Activated naive CD8-positive, alpha-beta T cell treated with anti-CD3 and anti-CD28 coated beads, Interleukin-2, amount 50 U/mL, for 24 hours (primary cell): ENCODE measurements at regions not wholly inside any gene's neighbourhood (a gene's known extent, or its start where the extent isn't known, plus 50 kb on each side); places are given as distances from the start of the nearest gene placed in this dataset.
"Not testable (repeated sequence)": the region's sequence is repeated elsewhere in the genome, so short reads cannot be mapped to it uniquely, and the experiment has no call there.

ENCODE experiments used
- ATAC-seq: fragments of 150-1000 bp; cut with Tn5 transposase; one replicate; pipeline ENCODE4 v1.10.0; 2021
- DNase-seq: peaks from one replicate; pipeline ENCODE4 v3.0.0; 2021
- H3K27ac Mint-ChIP-seq: one replicate; pipeline ENCODE4 v1.8.0; 2021; ENCODE audit warnings: mild to moderate bottlenecking, mixed read lengths
- H3K27me3 Mint-ChIP-seq: one replicate; pipeline ENCODE4 v1.8.0; 2021; ENCODE audit warnings: mixed read lengths
- H3K36me3 Mint-ChIP-seq: one replicate; pipeline ENCODE4 v1.8.0; 2021; ENCODE audit warnings: low read depth, mixed read lengths
- H3K4me1 Mint-ChIP-seq: one replicate; pipeline ENCODE4 v1.8.0; 2021; ENCODE audit warnings: mixed read lengths
- H3K4me3 Mint-ChIP-seq: one replicate; pipeline ENCODE4 v1.8.0; 2021; ENCODE audit warnings: mild to moderate bottlenecking, moderate library complexity, mixed read lengths
- H3K9me3 Mint-ChIP-seq: one replicate; pipeline ENCODE4 v1.8.0; 2021; ENCODE audit warnings: mixed read lengths

DNA sequence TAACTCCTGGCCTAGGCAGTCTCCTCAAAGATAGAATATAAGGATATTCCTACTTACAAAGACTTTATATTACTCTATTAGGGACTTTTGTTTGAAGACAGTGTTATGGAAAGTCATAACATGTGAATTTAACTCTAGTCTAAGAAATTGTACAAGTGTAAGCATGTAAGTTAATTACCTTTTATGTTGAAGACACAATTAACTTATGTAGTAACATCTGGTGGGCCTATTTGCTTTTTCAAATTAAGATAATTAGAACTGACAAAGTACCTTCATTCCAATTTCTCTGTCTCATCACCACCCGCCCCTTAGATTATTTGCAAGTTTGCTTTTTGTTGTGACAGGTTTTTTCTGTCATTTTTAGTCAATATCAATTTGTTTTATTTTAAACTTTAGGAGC lies 126.0 kb upstream of the THSD7A start:
- no peak for DNase-seq
- ATAC-seq = no peak
- H3K4me1 Mint-ChIP-seq = no peaks in the 10 kb centered on the region
- no peak overlapping the region for H3K4me3 Mint-ChIP-seq
- H3K27me3 Mint-ChIP-seq = no peaks in the 10 kb centered on the region
- peaks cover 4% of the 10 kb centered on the region for H3K9me3 Mint-ChIP-seq
- H3K36me3 Mint-ChIP-seq = no peaks in the 10 kb centered on the region
- H3K27ac Mint-ChIP-seq = no peak overlapping the region

- H3K27me3 Mint-ChIP-seq = no peaks in the 10 kb centered on the region
- H3K27ac Mint-ChIP-seq = no peak overlapping the region
- ATAC-seq (no peak), DNase-seq (no peak)
- peaks cover 4% of the 10 kb centered on the region for H3K9me3 Mint-ChIP-seq
- no peaks in the 10 kb centered on the region for H3K36me3 Mint-ChIP-seq
- no peaks in the 10 kb centered on the region for H3K4me1 Mint-ChIP-seq
- no peak overlapping the region for H3K4me3 Mint-ChIP-seq
These were observed 127.1 kb upstream of the THSD7A start for GRCh38 chr7:11959121-11959520.

- Mint-ChIP-seq H3K27ac (no peak overlapping the region), H3K36me3 (no peaks in the 10 kb centered on the region), H3K4me1 (no peaks in the 10 kb centered on the region), H3K9me3 (peaks cover 4% of the 10 kb centered on the region), H3K4me3 (no peak overlapping the region), H3K27me3 (no peaks in the 10 kb centered on the region)
- DNase-seq (no peak), ATAC-seq (no peak)
These were observed 128.6 kb upstream of the THSD7A start for GRCh38 chr7:11960621-11961020.

- no peak for ATAC-seq
These were observed 137.6 kb upstream of the THSD7A start for GRCh38 chr7:11969643-11970042.

GRCh38 chr7:11970132-11970531 lies 138.1 kb upstream of the THSD7A start:
- ATAC-seq = no peak
- Mint-ChIP-seq H3K27me3 (no peaks in the 10 kb centered on the region), H3K27ac (no peak overlapping the region), H3K9me3 (peaks cover 10% of the 10 kb centered on the region), H3K4me3 (no peak overlapping the region), H3K36me3 (no peaks in the 10 kb centered on the region), H3K4me1 (no peaks in the 10 kb centered on the region)
- no peak for DNase-seq

More at GRCh38 chr7:11969643-11970042, 137.6 kb upstream of the THSD7A start:
- Mint-ChIP-seq H3K36me3 (no peaks in the 10 kb centered on the region), H3K27ac (no peak overlapping the region), H3K4me3 (no peak overlapping the region), H3K27me3 (no peaks in the 10 kb centered on the region), H3K9me3 (peaks cover 10% of the 10 kb centered on the region), H3K4me1 (no peaks in the 10 kb centered on the region)
- no peak for DNase-seq

DNA sequence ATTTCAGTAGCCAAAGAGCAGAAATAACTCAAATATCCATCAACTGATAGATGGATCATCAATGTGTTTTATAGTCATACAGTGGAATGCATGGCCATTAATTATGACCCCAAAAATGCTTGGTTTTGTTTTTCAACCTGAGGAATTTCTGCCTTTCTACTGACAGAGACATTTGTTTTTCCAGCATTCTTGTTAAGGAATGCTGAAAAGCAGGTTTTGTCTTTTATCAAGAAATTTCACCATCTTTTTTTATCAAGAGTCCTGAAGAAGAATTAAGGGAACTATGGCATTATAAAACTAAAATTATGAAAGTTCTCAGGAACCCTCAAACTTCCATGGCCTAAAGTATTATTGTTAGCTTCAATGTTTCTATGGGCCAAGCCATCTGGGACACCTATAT lies 153.4 kb upstream of the THSD7A start:
- H3K4me1 Mint-ChIP-seq = no peaks in the 10 kb centered on the region

GRCh38 chr7:11985971-11986370 lies 154.0 kb upstream of the THSD7A start:
- Mint-ChIP-seq H3K27ac (no peak overlapping the region), H3K9me3 (peaks cover 11% of the 10 kb centered on the region), H3K4me3 (no peak overlapping the region), H3K27me3 (no peaks in the 10 kb centered on the region), H3K4me1 (no peaks in the 10 kb centered on the region), H3K36me3 (no peaks in the 10 kb centered on the region)
- ATAC-seq = no peak
- DNase-seq = no peak

More for the DNA sequence above, 153.4 kb upstream of the THSD7A start:
- Mint-ChIP-seq H3K27me3 (no peaks in the 10 kb centered on the region), H3K36me3 (no peaks in the 10 kb centered on the region), H3K9me3 (peaks cover 11% of the 10 kb centered on the region), H3K4me3 (no peak overlapping the region), H3K27ac (no peak overlapping the region)
- DNase-seq = no peak
- ATAC-seq = no peak

DNA sequence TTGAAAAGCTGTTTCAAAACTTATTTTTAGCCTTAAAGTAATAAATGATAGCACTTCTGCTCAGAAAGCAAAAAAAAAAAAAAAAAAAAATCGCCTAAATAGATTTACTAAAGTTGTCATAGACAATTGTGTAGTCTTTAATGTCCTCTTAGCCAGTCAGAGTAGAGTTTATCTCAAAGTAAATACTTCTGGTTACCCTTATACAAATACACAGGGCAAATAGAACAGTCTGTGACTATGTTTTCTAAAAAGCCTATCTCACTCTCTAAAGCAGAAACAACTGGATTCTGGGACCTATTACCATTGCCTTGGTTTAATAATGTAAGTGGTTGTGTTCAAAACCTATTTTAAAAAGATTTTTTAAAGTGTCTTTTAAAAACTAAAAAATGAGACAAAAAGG lies 156.2 kb upstream of the THSD7A start:
- H3K27ac Mint-ChIP-seq = no peak overlapping the region
- ATAC-seq = no peak
- peaks cover 5% of the 10 kb centered on the region for H3K9me3 Mint-ChIP-seq
- no peaks in the 10 kb centered on the region for H3K36me3 Mint-ChIP-seq
- H3K27me3 Mint-ChIP-seq = no peaks in the 10 kb centered on the region
- no peaks in the 10 kb centered on the region for H3K4me1 Mint-ChIP-seq
- no peak overlapping the region for H3K4me3 Mint-ChIP-seq
- no peak for DNase-seq

GRCh38 chr7:12002428-12002827 lies 170.4 kb upstream of the THSD7A start:
- Mint-ChIP-seq H3K4me1 (no peaks in the 10 kb centered on the region), H3K36me3 (no peaks in the 10 kb centered on the region), H3K4me3 (no peak overlapping the region), H3K27ac (no peak overlapping the region), H3K9me3 (peaks cover 5% of the 10 kb centered on the region), H3K27me3 (peaks cover 4% of the 10 kb centered on the region)
- ATAC-seq = no peak
- DNase-seq = no peak

- no peaks in the 10 kb centered on the region for H3K9me3 Mint-ChIP-seq
- no peaks in the 10 kb centered on the region for H3K4me1 Mint-ChIP-seq
- H3K27ac Mint-ChIP-seq = no peak overlapping the region
- DNase-seq = no peak
- H3K36me3 Mint-ChIP-seq = no peaks in the 10 kb centered on the region
- ATAC-seq = no peak
- H3K27me3 Mint-ChIP-seq = peaks cover 4% of the 10 kb centered on the region
- no peak overlapping the region for H3K4me3 Mint-ChIP-seq
These were observed 172.6 kb upstream of the THSD7A start for GRCh38 chr7:12004581-12004980.

GRCh38 chr7:12007576-12007975 lies 175.6 kb upstream of the THSD7A start:
- Mint-ChIP-seq H3K27me3 (peaks cover 4% of the 10 kb centered on the region), H3K27ac (no peak overlapping the region), H3K4me1 (no peaks in the 10 kb centered on the region), H3K4me3 (no peak overlapping the region), H3K36me3 (no peaks in the 10 kb centered on the region), H3K9me3 (no peaks in the 10 kb centered on the region)
- DNase-seq (no peak), ATAC-seq (no peak)

GRCh38 chr7:12013983-12014382 lies 182.0 kb upstream of the THSD7A start:
- no peak for ATAC-seq
- Mint-ChIP-seq H3K9me3 (no peaks in the 10 kb centered on the region), H3K36me3 (no peaks in the 10 kb centered on the region), H3K27ac (no peak overlapping the region), H3K4me3 (no peak overlapping the region), H3K27me3 (no peaks in the 10 kb centered on the region), H3K4me1 (no peaks in the 10 kb centered on the region)
- no peak for DNase-seq

GRCh38 chr7:12016439-12016838 lies 184.4 kb upstream of the THSD7A start:
- H3K4me3 Mint-ChIP-seq = no peak overlapping the region
- ATAC-seq (no peak), DNase-seq (no peak)
- H3K9me3 Mint-ChIP-seq = no peaks in the 10 kb centered on the region
- no peaks in the 10 kb centered on the region for H3K4me1 Mint-ChIP-seq
- no peaks in the 10 kb centered on the region for H3K36me3 Mint-ChIP-seq
- no peak overlapping the region for H3K27ac Mint-ChIP-seq
- peaks cover 2% of the 10 kb centered on the region for H3K27me3 Mint-ChIP-seq

DNA sequence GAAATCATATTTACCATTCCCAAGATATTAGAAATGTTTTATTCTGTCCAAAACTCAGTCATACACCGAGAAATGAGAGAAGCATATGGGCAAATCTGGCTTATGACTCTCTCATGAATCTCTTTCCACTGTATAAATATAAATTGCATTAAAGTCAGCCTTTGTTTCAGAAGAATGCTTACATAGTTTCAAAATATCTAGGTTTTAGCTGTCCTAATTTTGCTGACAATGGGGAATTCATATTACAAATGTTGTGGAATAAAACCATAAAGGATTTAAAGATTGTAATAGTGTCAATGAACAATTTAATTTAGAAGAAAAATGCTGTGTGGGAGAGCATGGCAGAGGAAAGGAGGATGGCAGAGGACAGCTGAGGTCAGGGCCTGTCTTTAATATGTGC lies 185.0 kb upstream of the THSD7A start:
- no peak for ATAC-seq
- no peaks in the 10 kb centered on the region for H3K36me3 Mint-ChIP-seq
- H3K27me3 Mint-ChIP-seq = peaks cover 2% of the 10 kb centered on the region
- no peak for DNase-seq
- H3K4me1 Mint-ChIP-seq = no peaks in the 10 kb centered on the region
- H3K27ac Mint-ChIP-seq = no peak overlapping the region
- H3K4me3 Mint-ChIP-seq = no peak overlapping the region
- no peaks in the 10 kb centered on the region for H3K9me3 Mint-ChIP-seq

DNA sequence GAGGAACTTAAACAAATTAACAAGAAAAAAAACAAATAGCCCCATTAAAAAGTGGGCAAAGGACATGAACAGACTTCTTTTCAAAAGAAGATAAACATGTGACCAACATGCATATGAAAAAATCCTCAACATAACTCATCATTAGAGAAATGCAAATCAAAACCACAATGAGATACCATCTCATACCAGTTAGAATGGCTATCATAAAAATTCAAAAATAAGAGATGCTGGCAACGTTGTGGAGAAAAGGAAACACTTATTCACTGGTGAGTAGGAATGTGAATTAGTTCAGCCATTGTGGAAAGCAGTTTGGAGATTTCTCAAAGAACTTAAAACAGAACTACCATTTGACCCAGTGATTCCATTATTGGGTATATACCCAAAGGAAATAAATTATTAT lies 189.1 kb upstream of the TMEM106B start:
- not testable (repeated sequence) for H3K4me1 Mint-ChIP-seq, ATAC-seq, H3K4me3 Mint-ChIP-seq, H3K36me3 Mint-ChIP-seq, H3K9me3 Mint-ChIP-seq, DNase-seq, H3K27me3 Mint-ChIP-seq, H3K27ac Mint-ChIP-seq

GRCh38 chr7:12025246-12025645 lies 185.8 kb upstream of the TMEM106B start:
- Mint-ChIP-seq H3K4me3 (no peak overlapping the region), H3K9me3 (no peaks in the 10 kb centered on the region), H3K27ac (no peak overlapping the region), H3K4me1 (no peaks in the 10 kb centered on the region), H3K27me3 (peaks cover 9% of the 10 kb centered on the region), H3K36me3 (no peaks in the 10 kb centered on the region)
- ATAC-seq (no peak), DNase-seq (no peak)
